PC-3 (cell line): ENCODE measurements at regions not wholly inside any gene's neighbourhood (a gene's known extent, or its start where the extent isn't known, plus 50 kb on each side); places are given as distances from the start of the nearest gene placed in this dataset.
"Not testable (repeated sequence)": the region's sequence is repeated elsewhere in the genome, so short reads cannot be mapped to it uniquely, and the experiment has no call there.

Experiments used
- ATAC-seq: fragments of 200-7000 bp; cut with Tn5 transposase; 2 replicates; pipeline ENCODE4 v1.9.1; 2020; ENCODE audit warnings: mild to moderate bottlenecking, moderate library complexity
- BruUV-seq: library from RNA; stranded (reverse); fragments of 400-500 nt; replicated peaks from 2 replicates; lab custom pipeline; 2021; lab: Mats Ljungman, UMichigan
- CTCF ChIA-PET: fragments of 300-600 bp; sonication (Branson Sonifier 250); formaldehyde crosslinking; loops from one replicate; lab custom pipeline; 2022; ENCODE audit warnings: antibody characterized with exemption; lab: Charles Lee
- POLR2A ChIA-PET: fragments of 300-600 bp; sonication (Branson Sonifier 250); formaldehyde crosslinking; loops from one replicate; lab custom pipeline; 2022; ENCODE audit warnings: antibody characterized with exemption; ENCODE audit not compliant: unreplicated experiment; lab: Charles Lee
- DNase-seq: peaks from one replicate; pipeline ENCODE4 v3.0.0-alpha.2; 2015
- H2AFZ ChIP-seq: fragments of 300-600 bp; sonication (generic); 2 replicates; pipeline ENCODE4 v1.6.0; 2016; ENCODE audit warnings: antibody characterized with exemption, low read length
- H3F3A ChIP-seq: fragments of 300-600 bp; sonication (generic); one replicate; pipeline ENCODE4 v1.6.0; 2017; ENCODE audit warnings: antibody characterized with exemption, low read length, control low read depth, mild to moderate bottlenecking; ENCODE audit not compliant: unreplicated experiment
- H3K27ac ChIP-seq: fragments of 300-600 bp; sonication (generic); 2 replicates; pipeline ENCODE4 v1.5.1; 2016; ENCODE audit warnings: mild to moderate bottlenecking, low read length
- H3K27me3 ChIP-seq: fragments of 300-600 bp; sonication (generic); 2 replicates; pipeline ENCODE4 v1.6.1; 2016; ENCODE audit warnings: low read length, mixed read lengths
- H3K36me3 ChIP-seq: fragments of 300-600 bp; sonication (generic); 2 replicates; pipeline ENCODE4 v1.6.1; 2016; ENCODE audit warnings: low read depth, mixed run types, low read length, mixed read lengths
- H3K4me1 ChIP-seq: fragments of 300-600 bp; sonication (generic); 2 replicates; pipeline ENCODE4 v1.5.1; 2016; ENCODE audit warnings: low read length; ENCODE audit not compliant: insufficient read depth
- H3K4me2 ChIP-seq: fragments of 300-600 bp; sonication (generic); 2 replicates; pipeline ENCODE4 v1.6.0; 2016; ENCODE audit warnings: low read length
- H3K4me3 ChIP-seq: fragments of 300-600 bp; sonication (generic); 2 replicates; pipeline ENCODE4 v1.5.1; 2016; ENCODE audit warnings: mild to moderate bottlenecking, low read length, mixed read lengths
- H3K79me2 ChIP-seq: fragments of 300-600 bp; sonication (generic); 2 replicates; pipeline ENCODE4 v1.6.1; 2017; ENCODE audit warnings: low read length, mixed read lengths
- H3K9ac ChIP-seq: fragments of 300-600 bp; sonication (generic); 2 replicates; pipeline ENCODE4 v1.6.0; 2016; ENCODE audit warnings: mild to moderate bottlenecking, low read length
- H3K9me2 ChIP-seq: fragments of 300-600 bp; sonication (generic); replicated peaks from 2 replicates; pipeline ENCODE4 v1.6.1; 2016; ENCODE audit warnings: mixed run types, low read length, mixed read lengths
- H3K9me3 ChIP-seq: fragments of 300-600 bp; sonication (generic); 2 replicates; pipeline ENCODE4 v1.6.1; 2016; ENCODE audit warnings: low read length, mixed read lengths
- H4K20me1 ChIP-seq: fragments of 300-600 bp; sonication (generic); 2 replicates; pipeline ENCODE4 v1.6.1; 2016; ENCODE audit warnings: low read length, mixed read lengths
- CTCF ChIP-seq: fragments of 300-600 bp; sonication (generic); conservative IDR thresholded peaks from 2 replicates; pipeline ENCODE4 v1.5.1; 2017; ENCODE audit warnings: antibody characterized with exemption, low read depth, mild to moderate bottlenecking, low read length
- EZH2 ChIP-seq: fragments of 300-600 bp; sonication (generic); IDR thresholded peaks from one replicate; pipeline ENCODE4 v1.6.1; 2017; ENCODE audit warnings: antibody characterized with exemption, mild to moderate bottlenecking, low read length; ENCODE audit not compliant: unreplicated experiment
- EZH2phosphoT487 ChIP-seq: fragments of 300-600 bp; sonication (generic); IDR thresholded peaks from 2 replicates; pipeline ENCODE4 v1.6.1; 2018; ENCODE audit warnings: mild to moderate bottlenecking, antibody characterized with exemption, low read length, borderline replicate concordance
- intact Hi-C: fragments of 100-400 bp; cut with micrococcal nuclease; formaldehyde crosslinking; loops from 2 replicates; pipeline ENCODE4 v1.9.0; 2023

- Histone ChIP-seq H3K4me1 (no peaks in the 10 kb centered on the region), H3K9me3 (no peaks in the 10 kb centered on the region), H3K9ac (no peak overlapping the region), H4K20me1 (no peaks in the 10 kb centered on the region), H3K4me3 (no peak overlapping the region), H2AFZ (no peak overlapping the region), H3K27ac (no peak overlapping the region), H3K79me2 (no peaks in the 10 kb centered on the region), H3K9me2 (no peaks in the 10 kb centered on the region), H3K36me3 (no peaks in the 10 kb centered on the region), H3F3A (no peaks in the 10 kb centered on the region), H3K27me3 (peaks cover 65% of the 10 kb centered on the region), H3K4me2 (no peak overlapping the region)
- intact Hi-C loops, result no loop called here
- BruUV-seq, result no TSS peak
- TF ChIP-seq CTCF, result no peak
- no peak for TF ChIP-seq EZH2
- no peak for TF ChIP-seq EZH2phosphoT487
- no peak for ATAC-seq
- CTCF ChIA-PET, result no interaction called here
- POLR2A ChIA-PET, result no interaction called here
- DNase-seq, result no peak
Observed at GRCh38 chr9:68629042-68629441, 76.0 kb upstream of the PIP5K1B start.

GRCh38 chr9:68631811-68632210, 73.2 kb upstream of the PIP5K1B start:
- ChIA-PET POLR2A (no interaction called here), CTCF (no interaction called here)
- Histone ChIP-seq H2AFZ (no peak overlapping the region), H3K4me1 (no peaks in the 10 kb centered on the region), H3K9me2 (no peaks in the 10 kb centered on the region), H3K27me3 (peaks cover 50% of the 10 kb centered on the region), H3F3A (no peaks in the 10 kb centered on the region), H3K36me3 (no peaks in the 10 kb centered on the region), H3K4me3 (no peak overlapping the region), H3K79me2 (no peaks in the 10 kb centered on the region), H3K9ac (no peak overlapping the region), H3K9me3 (no peaks in the 10 kb centered on the region), H3K27ac (no peak overlapping the region), H4K20me1 (no peaks in the 10 kb centered on the region), H3K4me2 (no peak overlapping the region)
- DNase-seq (no peak), ATAC-seq (no peak)
- BruUV-seq, result no TSS peak
- TF ChIP-seq CTCF (no peak), EZH2 (no peak), EZH2phosphoT487 (no peak)
- intact Hi-C loops, result no loop called here

DNA sequence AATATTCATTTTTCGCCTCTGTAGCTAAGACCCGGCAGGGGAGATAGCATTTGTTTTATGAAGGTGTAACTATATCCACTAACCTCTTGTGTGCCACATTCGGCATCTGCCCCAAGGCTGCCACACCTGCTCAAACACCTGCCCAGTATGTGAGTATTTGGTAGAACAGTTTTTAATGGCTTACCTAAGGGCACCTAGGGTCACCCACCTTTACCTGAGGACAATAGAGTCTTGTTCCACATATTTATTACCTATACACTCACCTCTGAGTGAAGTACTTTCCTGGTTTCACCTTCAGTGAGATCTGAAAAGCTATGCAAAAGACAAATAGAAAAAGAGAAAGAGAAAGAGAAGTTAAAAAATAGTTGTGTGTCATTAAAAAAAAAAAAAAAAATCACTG, 68.0 kb upstream of the PIP5K1B start:
- no peak overlapping the region for H3K27ac ChIP-seq
- intact Hi-C loops, result no loop called here
- H3K9me2 ChIP-seq, result no peaks in the 10 kb centered on the region
- H3F3A ChIP-seq, result no peaks in the 10 kb centered on the region
- TF ChIP-seq CTCF (no peak), EZH2phosphoT487 (no peak), EZH2 (no peak)
- no peak overlapping the region for H3K9ac ChIP-seq
- ChIA-PET CTCF (no interaction called here), POLR2A (no interaction called here)
- peaks cover 17% of the 10 kb centered on the region for H3K27me3 ChIP-seq
- H2AFZ ChIP-seq, result no peak overlapping the region
- no peak for DNase-seq
- no peak for ATAC-seq
- no TSS peak for BruUV-seq
- no peaks in the 10 kb centered on the region for H4K20me1 ChIP-seq
- H3K4me2 ChIP-seq, result no peak overlapping the region
- H3K4me1 ChIP-seq, result no peaks in the 10 kb centered on the region
- no peak overlapping the region for H3K4me3 ChIP-seq
- H3K9me3 ChIP-seq, result no peaks in the 10 kb centered on the region
- H3K36me3 ChIP-seq, result no peaks in the 10 kb centered on the region
- H3K79me2 ChIP-seq, result no peaks in the 10 kb centered on the region

DNA sequence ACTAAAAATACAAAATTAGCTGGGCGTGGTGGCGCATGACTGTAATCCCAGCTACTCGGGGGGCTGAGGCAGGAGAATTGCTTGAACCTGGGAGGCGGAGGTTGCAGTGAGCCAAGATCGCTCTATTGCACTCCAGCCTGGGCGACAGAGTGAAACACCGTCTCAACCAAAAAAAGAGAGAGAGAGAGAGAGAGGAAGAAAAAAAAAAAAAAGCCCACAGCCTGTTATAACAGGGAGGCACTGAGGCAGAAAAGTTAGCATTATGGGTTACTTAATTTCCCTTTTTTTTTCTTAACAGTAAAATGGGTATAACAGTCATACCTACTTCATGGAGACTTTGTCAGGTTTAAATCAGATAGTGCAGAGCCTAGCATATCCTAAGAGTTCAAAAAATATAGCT, 65.8 kb upstream of the PIP5K1B start:
- H3K9ac ChIP-seq, DNase-seq, H3K9me2 ChIP-seq, H3K4me1 ChIP-seq, H3K36me3 ChIP-seq, H3K79me2 ChIP-seq, H4K20me1 ChIP-seq, H3K4me2 ChIP-seq, BruUV-seq, H3K27ac ChIP-seq, CTCF ChIA-PET, intact Hi-C loops, H2AFZ ChIP-seq, H3F3A ChIP-seq, H3K4me3 ChIP-seq, H3K9me3 ChIP-seq, ATAC-seq, POLR2A ChIA-PET: not testable (repeated sequence)
- H3K27me3 ChIP-seq, result peaks cover 13% of the 10 kb centered on the region
